ENCODE measurements at regions not wholly inside any gene's neighbourhood (a gene's known extent, or its start where the extent isn't known, plus 50 kb on each side); places are given as distances from the start of the nearest gene placed in this dataset.

DNA sequence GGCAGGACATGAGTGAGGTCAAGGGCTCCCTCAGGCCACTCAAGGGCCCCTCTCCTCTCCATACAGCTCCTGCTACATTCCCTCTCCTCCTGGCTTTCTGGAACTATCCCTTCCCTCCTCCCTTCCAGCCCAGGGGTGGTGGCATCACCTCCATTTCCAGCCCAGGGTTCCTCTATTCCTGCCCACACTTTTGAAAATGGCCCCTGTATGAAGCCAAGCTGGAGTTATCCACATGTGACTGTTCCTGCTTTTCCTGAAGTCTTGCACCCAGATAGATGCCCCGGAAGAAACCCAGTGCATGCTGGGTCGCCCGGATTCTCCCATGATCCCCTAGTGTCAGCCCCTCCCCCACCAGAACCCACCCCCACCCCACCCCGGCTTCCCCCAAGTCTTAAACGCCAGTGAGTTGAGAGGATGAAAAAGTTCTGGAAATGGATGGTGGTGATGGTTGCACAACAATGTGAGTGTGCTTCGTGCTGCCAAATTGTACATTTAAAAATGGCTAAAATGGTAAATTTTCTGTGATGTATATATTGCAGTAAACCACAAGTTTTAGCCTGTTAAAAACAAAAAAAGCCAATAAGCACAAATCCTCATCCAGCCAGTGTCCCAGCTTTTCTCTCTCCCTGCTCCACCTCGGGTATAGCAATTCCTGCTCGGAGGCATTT is 136.9 kb downstream of the SCARB1 start:
- no peak for DNase-seq

DNA sequence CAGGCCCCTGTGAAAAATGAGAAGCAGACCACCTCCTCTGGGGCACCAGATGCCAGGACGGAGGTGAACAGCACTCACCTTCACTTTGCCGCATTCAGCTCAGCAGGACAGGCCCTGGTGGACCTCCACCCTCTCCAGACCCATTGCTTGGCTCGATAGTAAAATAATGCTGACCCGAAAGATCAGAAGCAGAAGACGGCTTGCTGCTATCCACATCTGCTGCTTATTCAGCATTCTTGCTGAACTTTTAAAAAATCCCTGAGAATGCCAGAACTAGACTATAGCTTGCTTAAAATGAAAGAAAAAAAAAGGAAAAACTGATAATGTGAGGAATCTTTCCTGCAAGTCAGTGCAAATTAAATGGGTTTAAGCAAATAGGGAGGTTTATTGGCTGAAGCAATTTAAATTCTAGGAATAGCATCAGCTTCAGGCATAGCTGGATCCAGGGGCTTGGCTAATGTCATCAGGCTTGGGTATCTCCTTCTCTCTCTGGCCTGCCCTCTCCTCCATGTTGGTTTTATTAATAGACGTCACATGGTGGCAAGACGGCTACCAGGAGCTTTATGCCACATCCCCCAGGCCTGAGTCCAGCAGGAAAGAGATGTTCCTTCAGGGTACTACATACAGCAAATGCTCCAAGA is 137.9 kb downstream of the SCARB1 start:
- DNase-seq: no peak

- no peak for DNase-seq
These were observed 138.6 kb downstream of the SCARB1 start for GRCh38 chr12:124725099-124725498.

- DNase-seq: no peak
These were observed 140.8 kb downstream of the SCARB1 start for GRCh38 chr12:124722878-124723277.

GRCh38 chr12:124721501-124722162 is 142.0 kb downstream of the SCARB1 start:
- no peak for DNase-seq

DNA sequence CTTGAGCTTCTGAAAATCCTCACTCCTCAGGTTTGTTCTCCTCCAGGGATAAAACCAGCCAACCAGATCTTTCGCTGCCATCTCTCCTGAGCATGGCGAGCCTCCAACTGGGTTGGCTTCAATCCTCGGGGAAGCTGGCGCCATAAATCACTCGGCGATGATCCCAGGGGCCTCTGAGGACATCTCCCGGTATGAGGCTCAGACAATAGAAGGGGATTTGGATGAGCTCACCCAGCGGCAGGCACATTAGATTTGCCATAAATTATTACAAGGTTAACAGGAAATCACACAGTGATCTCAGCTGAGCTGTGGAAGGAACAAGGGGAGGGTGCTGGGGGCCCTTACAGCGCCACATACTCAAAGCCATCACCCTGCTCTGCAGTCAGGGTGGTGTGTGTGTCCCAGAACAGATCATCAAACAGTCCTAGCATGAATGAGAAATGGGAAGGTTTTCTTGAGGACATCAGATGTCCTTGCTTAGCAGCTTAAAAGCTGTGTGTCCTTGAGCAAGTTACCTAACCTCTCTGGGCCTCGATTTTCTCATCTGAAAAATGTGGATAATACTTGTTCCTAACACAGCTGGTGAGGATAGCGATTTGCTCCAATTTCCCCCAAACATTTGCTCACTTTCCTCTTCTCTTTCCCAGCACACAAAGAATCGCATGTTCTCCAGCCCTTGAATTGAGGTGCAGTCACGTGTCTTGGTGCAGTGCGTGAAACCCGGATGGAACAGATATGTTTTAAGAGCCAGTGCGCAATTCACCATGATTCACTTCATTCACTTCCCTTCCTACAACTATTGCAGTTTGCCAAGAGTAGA is 142.8 kb downstream of the SCARB1 start:
- DNase-seq: peak; percentile 74 to 81

GRCh38 chr12:124720004-124720680 is 143.5 kb downstream of the SCARB1 start:
- peak; percentile 65 to 73 for DNase-seq

DNA sequence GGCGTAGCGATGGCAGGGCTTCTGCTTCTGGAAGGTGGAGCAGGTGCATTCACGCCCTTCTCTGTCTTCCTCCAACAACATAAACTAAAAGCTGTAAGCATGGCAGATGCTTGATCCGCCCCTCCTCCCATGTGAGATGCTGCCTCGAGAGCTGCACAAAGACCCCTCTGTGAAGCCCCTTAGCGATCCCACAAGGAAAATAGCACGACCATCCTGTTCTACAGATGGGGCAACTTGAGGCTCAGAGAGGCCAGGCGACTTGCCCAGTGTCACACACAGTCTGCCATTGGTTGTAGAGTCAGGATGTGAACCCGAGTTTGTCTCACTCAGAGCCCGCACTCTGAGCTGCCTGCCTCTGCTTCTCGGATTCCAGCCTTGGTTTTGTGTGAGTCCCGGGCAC is 144.4 kb downstream of the SCARB1 start:
- DNase-seq: peak in 1 of 2 experiments; percentile 33

- DNase-seq: no peak
These were observed 145.2 kb downstream of the SCARB1 start for GRCh38 chr12:124718458-124718857.

GRCh38 chr12:124718036-124718435 is 145.6 kb downstream of the SCARB1 start:
- no peak for DNase-seq

- DNase-seq: no peak
These were observed 146.3 kb downstream of the SCARB1 start for GRCh38 chr12:124717318-124717717.

GRCh38 chr12:124716208-124717130 is 147.2 kb downstream of the SCARB1 start:
- DNase-seq: peak in 1 of 2 experiments; percentile 52

DNA sequence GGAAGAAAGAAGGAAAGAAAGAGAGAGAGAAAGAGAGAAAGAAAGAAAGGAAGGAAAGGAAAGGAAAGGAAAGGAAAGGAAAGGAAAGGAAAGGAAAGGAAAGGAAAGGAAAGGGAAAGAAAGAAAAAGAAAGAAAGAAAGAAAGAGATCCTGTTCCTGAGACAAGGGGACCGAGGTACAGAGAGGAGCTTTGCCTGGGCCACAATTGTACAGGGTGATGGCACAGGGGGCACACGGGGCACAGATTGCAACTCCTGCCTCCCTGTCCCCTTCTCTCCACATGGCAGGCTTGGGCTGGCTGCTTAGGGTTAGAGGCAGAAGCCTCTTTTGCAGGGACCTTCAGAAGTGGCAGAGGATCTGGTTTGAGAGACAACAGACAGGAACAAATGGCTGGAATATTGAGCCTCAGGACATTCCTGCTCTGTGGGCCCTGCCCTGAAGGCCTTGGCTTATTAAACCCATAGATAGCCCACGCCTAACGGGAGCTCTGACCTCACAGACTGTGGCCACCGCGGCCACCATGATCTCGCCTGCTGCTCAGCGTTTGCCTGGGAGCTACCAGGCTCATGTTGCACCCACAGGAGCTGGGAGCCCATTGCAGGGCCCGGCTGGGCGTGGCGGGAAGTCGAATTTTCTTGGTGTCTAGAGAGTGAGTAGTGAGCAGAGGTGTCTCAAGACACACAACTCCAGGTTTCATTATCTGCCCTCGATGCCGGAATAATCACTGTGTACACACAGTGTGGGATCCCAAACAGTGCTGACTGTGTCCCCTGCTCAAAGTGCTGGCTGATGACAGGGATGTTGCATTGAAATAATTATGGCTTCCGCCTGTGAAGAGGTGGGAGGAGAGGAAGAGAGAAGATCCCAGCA is 147.9 kb upstream of the NCOR2 start:
- no peak for DNase-seq

DNA sequence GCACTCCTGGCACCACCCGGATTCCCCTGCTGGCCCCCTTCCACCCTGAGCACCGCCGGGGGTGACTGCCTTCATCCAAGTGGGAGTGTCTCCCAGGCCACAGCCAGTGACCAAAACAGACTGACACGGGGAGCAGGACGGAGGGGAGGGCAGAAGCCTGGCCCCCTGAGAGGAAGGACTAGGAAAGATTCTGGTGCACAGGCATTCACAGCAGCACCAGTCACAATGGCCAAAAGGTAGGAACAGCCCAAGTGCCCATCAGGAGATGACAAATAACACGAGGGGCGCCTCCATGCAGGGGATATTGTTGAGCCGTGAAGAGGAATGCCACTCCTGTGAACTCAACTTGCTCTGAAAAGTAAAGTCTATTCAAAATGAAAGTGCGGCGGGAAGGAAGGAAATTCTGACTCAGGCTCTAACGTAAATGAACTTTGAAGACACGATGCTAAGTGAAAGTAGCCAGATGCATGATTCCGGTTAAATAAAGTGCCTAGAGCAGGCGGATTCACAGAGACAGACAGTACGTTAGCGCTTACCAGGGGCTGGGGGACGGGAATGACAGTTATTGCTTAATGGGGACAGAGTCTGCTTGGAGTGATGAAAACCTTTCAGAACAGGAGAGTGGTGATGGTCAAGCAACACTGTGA is 146.1 kb upstream of the NCOR2 start:
- DNase-seq: no peak

GRCh38 chr12:124713041-124713435 is 145.6 kb upstream of the NCOR2 start:
- DNase-seq: no peak

- DNase-seq: no peak
These were observed 143.9 kb upstream of the NCOR2 start for GRCh38 chr12:124711344-124711743.

GRCh38 chr12:124709722-124710687 is 142.6 kb upstream of the NCOR2 start:
- peak in 1 of 2 experiments; percentile 21 for DNase-seq

DNA sequence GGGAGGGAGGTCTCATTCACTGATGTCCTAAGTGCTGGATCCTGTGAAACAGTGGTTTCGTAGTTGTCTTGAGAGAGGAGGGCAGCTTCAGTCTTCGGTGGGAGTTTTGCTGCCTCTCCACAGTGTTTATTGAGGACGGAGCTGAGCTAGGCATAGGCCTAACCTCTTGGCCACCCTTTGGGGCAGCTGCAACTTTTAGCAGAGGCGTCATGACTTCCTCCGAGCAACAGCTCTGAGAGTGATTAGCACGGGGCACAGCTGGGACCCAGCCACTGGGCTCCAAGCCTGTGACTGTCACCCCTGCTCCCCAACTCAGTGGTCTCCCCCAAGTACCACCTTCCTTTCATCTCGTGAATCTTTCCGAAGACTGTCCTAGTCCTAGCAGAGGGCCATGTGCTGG is 139.9 kb upstream of the NCOR2 start:
- DNase-seq: no peak

- no peak for DNase-seq
These were observed 139.0 kb upstream of the NCOR2 start for GRCh38 chr12:124706363-124706762.
